H9 (cell line): ENCODE measurements at regions not wholly inside any gene's neighbourhood (a gene's known extent, or its start where the extent isn't known, plus 50 kb on each side); places are given as distances from the start of the nearest gene placed in this dataset.

ENCODE experiments used
- DNase-seq: peaks from one replicate; pipeline ENCODE4 v3.0.0-alpha.2; 2017
- H2AFZ ChIP-seq: one replicate; pipeline ENCODE4 v1.6.1; 2013; ENCODE audit warnings: mild to moderate bottlenecking, low read length, control low read depth, moderate library complexity
- H2AK5ac ChIP-seq: 2 replicates; pipeline ENCODE4 v1.6.1; 2013; ENCODE audit warnings: low read length, control low read depth, mixed read lengths; ENCODE audit not compliant: insufficient read length
- H2BK120ac ChIP-seq: one replicate; pipeline ENCODE4 v1.6.1; 2013; ENCODE audit warnings: low read depth, mild to moderate bottlenecking, low read length, control low read depth, inconsistent platforms; ENCODE audit not compliant: poor library complexity, severe bottlenecking
- H2BK12ac ChIP-seq: 2 replicates; pipeline ENCODE4 v1.6.1; 2013; ENCODE audit warnings: low read length, control low read depth, mixed read lengths, low read depth; ENCODE audit not compliant: insufficient read length
- H2BK15ac ChIP-seq: 2 replicates; pipeline ENCODE4 v1.6.1; 2013; ENCODE audit warnings: low read depth, low read length, control low read depth
- H2BK20ac ChIP-seq: one replicate; pipeline ENCODE4 v1.6.1; 2013; ENCODE audit warnings: low read depth, mild to moderate bottlenecking, low read length, control low read depth, inconsistent platforms; ENCODE audit not compliant: poor library complexity, severe bottlenecking
- H2BK5ac ChIP-seq: 2 replicates; pipeline ENCODE4 v1.6.1; 2013; ENCODE audit warnings: low read length, control low read depth, mixed read lengths; ENCODE audit not compliant: insufficient read length
- H3K14ac ChIP-seq: 2 replicates; pipeline ENCODE4 v1.6.1; 2013; ENCODE audit warnings: low read length, control low read depth; ENCODE audit not compliant: insufficient read depth
- H3K18ac ChIP-seq: 2 replicates; pipeline ENCODE4 v1.6.1; 2013; ENCODE audit warnings: low read depth, mild to moderate bottlenecking, mixed read lengths, low read length, control low read depth; ENCODE audit not compliant: insufficient read length
- H3K23ac ChIP-seq: 2 replicates; pipeline ENCODE4 v1.6.1; 2013; ENCODE audit warnings: low read length, control low read depth, mixed read lengths, low read depth; ENCODE audit not compliant: insufficient read length
- H3K23me2 ChIP-seq: 2 replicates; pipeline ENCODE4 v1.6.1; 2013; ENCODE audit warnings: low read depth, mild to moderate bottlenecking, mixed read lengths, low read length, control low read depth; ENCODE audit not compliant: insufficient read length, poor library complexity, severe bottlenecking
- H3K27ac ChIP-seq: 2 replicates; pipeline ENCODE4 v1.5.1; 2013; ENCODE audit warnings: low read length, control low read depth, mixed read lengths, low read depth; ENCODE audit not compliant: insufficient read length
- H3K27me3 ChIP-seq: 2 replicates; pipeline ENCODE4 v1.6.1; 2013; ENCODE audit warnings: low read length, control low read depth, inconsistent platforms; ENCODE audit not compliant: insufficient read depth
- H3K4ac ChIP-seq: 2 replicates; pipeline ENCODE4 v1.6.1; 2013; ENCODE audit warnings: low read depth, mild to moderate bottlenecking, control low read depth, inconsistent platforms, low read length, moderate library complexity
- H3K4me1 ChIP-seq: 2 replicates; pipeline ENCODE4 v1.6.1; 2013; ENCODE audit warnings: low read length, control low read depth, inconsistent platforms; ENCODE audit not compliant: insufficient read depth
- H3K4me2 ChIP-seq: 2 replicates; pipeline ENCODE4 v1.6.1; 2013; ENCODE audit warnings: low read length, control low read depth, mixed read lengths; ENCODE audit not compliant: insufficient read length, insufficient read depth
- H3K56ac ChIP-seq: 2 replicates; pipeline ENCODE4 v1.6.1; 2013; ENCODE audit warnings: low read depth, mild to moderate bottlenecking, mixed read lengths, low read length, control low read depth; ENCODE audit not compliant: insufficient read length
- H3K79me1 ChIP-seq: 2 replicates; pipeline ENCODE4 v1.6.1; 2013; ENCODE audit warnings: low read depth, mild to moderate bottlenecking, moderate library complexity, low read length, control low read depth, inconsistent platforms; ENCODE audit not compliant: insufficient read depth, poor library complexity, severe bottlenecking
- H3K79me2 ChIP-seq: 2 replicates; pipeline ENCODE4 v1.6.1; 2013; ENCODE audit warnings: low read length, control low read depth, inconsistent platforms; ENCODE audit not compliant: insufficient read depth
- H3K9ac ChIP-seq: 2 replicates; pipeline ENCODE4 v1.6.1; 2013; ENCODE audit warnings: low read length, control low read depth, mixed read lengths; ENCODE audit not compliant: insufficient read length; ENCODE audit errors: extremely low read depth
- H3K9me3 ChIP-seq: one replicate; pipeline ENCODE4 v1.6.1; 2013; ENCODE audit warnings: low read depth, low read length, inconsistent platforms; ENCODE audit not compliant: control insufficient read depth
- H3T11ph ChIP-seq: one replicate; pipeline ENCODE4 v1.6.1; 2013; ENCODE audit warnings: mild to moderate bottlenecking, low read length, control low read depth, inconsistent platforms
- H4K20me1 ChIP-seq: one replicate; pipeline ENCODE4 v1.6.1; 2013; ENCODE audit not compliant: control insufficient read depth, insufficient read length, insufficient read depth
- H4K5ac ChIP-seq: 2 replicates; pipeline ENCODE4 v1.6.1; 2013; ENCODE audit warnings: low read depth, mild to moderate bottlenecking, mixed read lengths, low read length, control low read depth; ENCODE audit not compliant: insufficient read length
- H4K8ac ChIP-seq: replicated peaks from 2 replicates; pipeline ENCODE4 v1.6.1; 2013; ENCODE audit warnings: low read length, control low read depth, mixed read lengths, low read depth; ENCODE audit not compliant: insufficient read length
- H4K91ac ChIP-seq: 2 replicates; pipeline ENCODE4 v1.6.1; 2013; ENCODE audit warnings: low read depth, mild to moderate bottlenecking, moderate library complexity, mixed read lengths, low read length, control low read depth; ENCODE audit not compliant: insufficient read length
- H3K27ac Mint-ChIP-seq, 3 experiments: 2 replicates in 2 of 3; 3 replicates in 1 of 3; pipeline ENCODE4 v1.8.0; 2020 to 2021; ENCODE audit warnings: mixed read lengths in 3 of 3, mild to moderate bottlenecking in 1 of 3, moderate library complexity in 1 of 3
- H3K27me3 Mint-ChIP-seq: 2 replicates; pipeline ENCODE4 v1.8.0; 2021; ENCODE audit warnings: low read depth, mild to moderate bottlenecking, moderate library complexity, mixed read lengths
- H3K36me3 Mint-ChIP-seq, 3 experiments: 2 replicates in 2 of 3; 3 replicates in 1 of 3; pipeline ENCODE4 v1.8.0; 2020 to 2021; ENCODE audit warnings: low read depth in 3 of 3, mixed read lengths in 3 of 3; ENCODE audit not compliant: insufficient read depth in 1 of 3
- H3K4me1 Mint-ChIP-seq, 2 experiments: 2 replicates each; pipeline ENCODE4 v1.8.0; 2020; ENCODE audit warnings: mixed read lengths in 2 of 2
- H3K4me3 Mint-ChIP-seq, 2 experiments: 2 replicates in 1 of 2; 3 replicates in 1 of 2; pipeline ENCODE4 v1.8.0; 2020 to 2021; ENCODE audit warnings: mild to moderate bottlenecking in 2 of 2, mixed read lengths in 2 of 2, moderate library complexity in 1 of 2
- H3K9me3 Mint-ChIP-seq, 2 experiments: 2 replicates in 1 of 2; 3 replicates in 1 of 2; pipeline ENCODE4 v1.8.0; 2020; ENCODE audit warnings: mild to moderate bottlenecking in 2 of 2, mixed read lengths in 2 of 2, moderate library complexity in 1 of 2
- CTCF ChIP-seq: fragments of 200-600 bp; sonication (generic); conservative IDR thresholded peaks from 3 replicates; pipeline ENCODE4 v1.8.0; 2021; ENCODE audit warnings: antibody characterized with exemption, mild to moderate bottlenecking
- WGBS: extraction: QIAGEN DNeasy Blood & Tissue Kit; methylation state at CpG from one replicate; pipeline ENCODE4 v1.1.7; 2013; ENCODE audit warnings: missing lambda C conversion rate, low lambda C conversion rate, mixed read lengths; ENCODE audit not compliant: insufficient read length; ENCODE audit errors: extremely low coverage; 5-methylcytosine and 5-hydroxymethylcytosine counted together

- Histone ChIP-seq H3K9me3 (no peaks in the 10 kb centered on the region), H3K27ac (no peak overlapping the region), H4K20me1 (no peaks in the 10 kb centered on the region), H2BK12ac (no peak overlapping the region), H3K23ac (no peak overlapping the region), H2AFZ (no peak overlapping the region), H2AK5ac (no peak overlapping the region), H3T11ph (no peak overlapping the region), H3K79me1 (no peaks in the 10 kb centered on the region), H3K23me2 (no peaks in the 10 kb centered on the region), H3K4me1 (no peaks in the 10 kb centered on the region), H3K14ac (no peak overlapping the region), H3K79me2 (no peaks in the 10 kb centered on the region), H3K9ac (no peak overlapping the region), H2BK15ac (no peak overlapping the region), H4K8ac (no peak overlapping the region), H3K56ac (no peak overlapping the region), H2BK5ac (no peak overlapping the region), H3K4me2 (no peak overlapping the region), H3K4ac (no peak overlapping the region), H4K5ac (no peak overlapping the region), H4K91ac (no peak overlapping the region), H3K27me3 (no peaks in the 10 kb centered on the region), H2BK120ac (no peak overlapping the region), H2BK20ac (no peak overlapping the region), H3K18ac (no peak overlapping the region)
- Mint-ChIP-seq H3K27ac (no peak overlapping the region), H3K4me3 (no peak overlapping the region), H3K27me3 (peaks cover 4% of the 10 kb centered on the region), H3K36me3 (no peaks in the 10 kb centered on the region), H3K4me1 (peaks cover 2 to 5% of the 10 kb centered on the region in 2 experiments), H3K9me3 (no peaks in the 10 kb centered on the region)
- DNase-seq: no peak
- no CpG with 5 or more reads among the region's 3 CpGs for WGBS
- TF ChIP-seq CTCF: no peak
Measured at GRCh38 chr10:44564790-44565189, 179.9 kb upstream of the CXCL12 start.
